GM13977 (cell line): ENCODE measurements at regions not wholly inside any gene's neighbourhood (a gene's known extent, or its start where the extent isn't known, plus 50 kb on each side); places are given as distances from the start of the nearest gene placed in this dataset.
"Not testable (repeated sequence)": the region's sequence is repeated elsewhere in the genome, so short reads cannot be mapped to it uniquely, and the experiment has no call there.

Source experiments
- DNase-seq: peaks from one replicate; pipeline ENCODE4 v3.0.0; 2012; ENCODE audit warnings: low spot score
- in situ Hi-C: fragments of 300-500 bp; cut with MboI; formaldehyde crosslinking; loops from one replicate; pipeline ENCODE4 v1.12.0; 2022; ENCODE audit warnings: low sequenced_read_pairs, low pct_unique_long_range_greater_than_20kb, mixed read lengths, inconsistent platforms; ENCODE audit not compliant: unreplicated experiment
- TF ChIP-seq, protein P1 (sequence below): IDR thresholded peaks from 2 replicates; pipeline ENCODE4 v1.5.1; 2012; ENCODE audit warnings: mild to moderate bottlenecking, control low read depth; ENCODE audit not compliant: insufficient read depth; ENCODE audit errors: extremely low read depth, missing control alignments

DNA sequence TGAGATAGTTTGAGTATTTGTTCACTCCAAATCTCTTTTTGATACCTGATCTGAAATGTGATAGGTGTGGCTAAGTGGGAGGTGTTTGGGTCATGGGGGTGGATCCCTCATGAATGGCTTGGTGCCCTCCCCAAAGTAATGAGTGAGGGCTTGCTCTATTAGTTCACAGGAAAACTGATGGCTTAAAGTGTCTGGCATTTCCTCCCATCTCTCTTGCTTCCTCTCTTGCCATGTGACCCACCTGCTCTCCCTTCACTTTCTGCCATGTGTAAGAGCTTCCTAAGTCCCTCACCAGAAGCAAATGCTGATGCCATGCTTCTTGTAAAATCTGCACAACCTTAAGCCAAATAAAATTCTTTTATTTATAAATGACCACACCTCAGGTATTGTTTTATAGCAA, 61.1 kb downstream of the MAD2L1 start:
- in situ Hi-C loops, result no loop called here
- TF ChIP-seq, protein P1, sequence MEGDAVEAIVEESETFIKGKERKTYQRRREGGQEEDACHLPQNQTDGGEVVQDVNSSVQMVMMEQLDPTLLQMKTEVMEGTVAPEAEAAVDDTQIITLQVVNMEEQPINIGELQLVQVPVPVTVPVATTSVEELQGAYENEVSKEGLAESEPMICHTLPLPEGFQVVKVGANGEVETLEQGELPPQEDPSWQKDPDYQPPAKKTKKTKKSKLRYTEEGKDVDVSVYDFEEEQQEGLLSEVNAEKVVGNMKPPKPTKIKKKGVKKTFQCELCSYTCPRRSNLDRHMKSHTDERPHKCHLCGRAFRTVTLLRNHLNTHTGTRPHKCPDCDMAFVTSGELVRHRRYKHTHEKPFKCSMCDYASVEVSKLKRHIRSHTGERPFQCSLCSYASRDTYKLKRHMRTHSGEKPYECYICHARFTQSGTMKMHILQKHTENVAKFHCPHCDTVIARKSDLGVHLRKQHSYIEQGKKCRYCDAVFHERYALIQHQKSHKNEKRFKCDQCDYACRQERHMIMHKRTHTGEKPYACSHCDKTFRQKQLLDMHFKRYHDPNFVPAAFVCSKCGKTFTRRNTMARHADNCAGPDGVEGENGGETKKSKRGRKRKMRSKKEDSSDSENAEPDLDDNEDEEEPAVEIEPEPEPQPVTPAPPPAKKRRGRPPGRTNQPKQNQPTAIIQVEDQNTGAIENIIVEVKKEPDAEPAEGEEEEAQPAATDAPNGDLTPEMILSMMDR, result no peak
- DNase-seq, result no peak

DNA sequence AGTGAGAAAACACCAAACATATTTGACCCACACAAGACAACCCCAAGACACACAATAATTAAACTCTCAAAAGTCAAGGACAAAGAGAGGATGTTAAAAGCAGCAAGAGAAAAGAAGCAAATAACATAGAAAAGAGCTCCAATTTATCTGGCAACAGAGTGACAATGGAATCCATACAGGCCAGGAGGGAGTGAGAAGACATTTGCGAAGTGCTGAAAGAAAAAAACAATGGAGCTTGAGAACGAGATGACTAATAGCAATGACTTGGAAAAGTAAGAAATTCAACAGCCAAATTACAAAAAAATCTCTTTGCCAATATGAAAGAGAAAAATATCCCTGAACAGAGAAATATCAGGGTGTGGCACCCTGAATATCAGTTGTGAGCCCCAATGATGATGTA, 61.6 kb downstream of the MAD2L1 start:
- in situ Hi-C loops, result no loop called here
- DNase-seq, result no peak
- TF ChIP-seq, protein P1, result no peak

DNA sequence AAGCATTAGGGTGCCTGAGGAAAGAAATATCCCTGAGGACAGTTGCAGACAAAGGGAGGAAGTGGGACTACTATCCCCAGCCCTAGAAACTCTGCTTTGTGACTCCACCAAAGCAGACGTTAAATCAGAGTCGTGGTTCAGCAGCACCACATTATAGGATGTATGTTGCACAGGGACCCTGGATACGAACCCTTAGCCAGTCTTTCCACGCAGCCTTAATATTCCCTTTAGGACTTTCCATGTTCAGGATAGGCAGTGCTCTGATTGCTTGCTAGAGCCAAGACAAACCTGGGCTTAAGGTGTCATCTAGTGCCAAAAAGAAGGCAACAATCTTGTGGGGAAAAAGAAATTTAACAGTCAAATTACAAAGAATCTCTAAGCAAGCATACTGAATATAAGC, 62.6 kb downstream of the MAD2L1 start:
- in situ Hi-C loops, result no loop called here
- TF ChIP-seq, protein P1, result no peak
- no peak for DNase-seq

DNA sequence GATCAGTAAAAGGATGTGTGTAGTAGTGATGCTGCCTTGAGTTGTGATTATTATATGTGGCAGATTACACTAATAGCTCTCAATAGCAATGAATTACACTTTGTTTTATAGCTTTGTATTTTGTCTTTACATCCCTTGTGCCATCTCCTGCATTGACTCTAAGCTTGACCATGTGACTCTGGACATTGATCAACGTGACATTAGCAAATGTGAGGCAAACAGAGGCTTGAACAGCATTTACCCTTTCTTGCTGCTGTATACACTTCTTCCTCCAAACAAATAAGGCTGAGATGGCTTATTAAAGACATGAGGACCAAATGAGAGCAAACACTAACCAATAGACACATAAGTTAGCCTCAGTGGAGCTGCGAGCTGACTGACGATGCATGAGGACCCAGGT, 63.5 kb downstream of the MAD2L1 start:
- TF ChIP-seq, protein P1, result no peak
- DNase-seq, result no peak
- in situ Hi-C loops, result no loop called here

DNA sequence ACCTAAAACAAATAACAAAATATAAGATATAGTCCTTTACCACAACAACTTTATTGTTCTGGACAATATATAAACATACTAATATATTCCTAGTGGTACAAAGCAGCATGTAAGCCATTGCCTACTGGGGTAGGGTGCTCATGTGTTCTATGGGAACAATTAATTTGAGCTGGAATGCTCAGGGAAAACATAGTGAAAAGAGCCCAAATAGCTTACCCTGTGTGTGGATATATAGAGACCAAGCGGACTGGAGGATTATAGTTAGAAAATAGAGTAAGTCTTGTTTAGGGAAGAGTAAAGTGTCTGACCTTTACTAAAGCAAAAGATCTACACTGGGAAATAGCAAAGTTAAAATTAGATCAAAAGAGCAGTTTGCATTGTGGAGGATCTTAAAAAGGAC, 64.8 kb downstream of the MAD2L1 start:
- DNase-seq, result no peak
- TF ChIP-seq, protein P1, result no peak
- in situ Hi-C loops, result no loop called here

DNA sequence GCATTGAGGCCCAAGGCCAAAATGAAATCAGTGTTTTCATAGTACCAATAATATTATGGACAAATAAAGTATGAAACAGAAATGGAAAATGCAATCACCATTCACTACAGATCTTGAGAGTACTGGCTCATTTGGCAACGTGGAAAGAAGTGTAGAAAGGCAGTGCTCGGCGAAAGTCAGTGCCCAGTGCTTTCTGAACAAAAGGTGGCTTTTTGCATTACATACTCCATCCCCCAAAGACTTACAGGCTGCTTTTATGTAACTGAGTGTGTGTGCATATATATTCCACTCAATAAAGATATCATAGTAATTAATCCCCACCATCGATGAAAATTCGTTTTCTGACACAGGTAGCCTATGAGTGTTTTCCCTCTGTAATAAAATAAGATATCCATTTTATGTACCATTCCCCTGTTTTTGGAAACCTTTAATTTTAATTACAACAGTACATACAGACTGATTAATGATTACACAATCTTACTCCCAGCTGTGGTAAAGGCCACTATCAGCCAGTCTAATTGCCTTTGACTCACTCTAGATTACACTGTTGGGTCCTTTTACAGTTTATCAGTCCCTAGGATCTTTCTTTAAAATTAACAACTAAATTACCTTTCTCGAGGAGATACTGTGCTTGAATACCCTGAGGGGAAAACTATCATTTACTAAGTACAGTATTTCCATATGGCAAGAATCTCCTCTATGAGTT, 65.9 kb downstream of the MAD2L1 start:
- in situ Hi-C loops, result no loop called here
- DNase-seq, result no peak
- TF ChIP-seq, protein P1, result no peak

DNA sequence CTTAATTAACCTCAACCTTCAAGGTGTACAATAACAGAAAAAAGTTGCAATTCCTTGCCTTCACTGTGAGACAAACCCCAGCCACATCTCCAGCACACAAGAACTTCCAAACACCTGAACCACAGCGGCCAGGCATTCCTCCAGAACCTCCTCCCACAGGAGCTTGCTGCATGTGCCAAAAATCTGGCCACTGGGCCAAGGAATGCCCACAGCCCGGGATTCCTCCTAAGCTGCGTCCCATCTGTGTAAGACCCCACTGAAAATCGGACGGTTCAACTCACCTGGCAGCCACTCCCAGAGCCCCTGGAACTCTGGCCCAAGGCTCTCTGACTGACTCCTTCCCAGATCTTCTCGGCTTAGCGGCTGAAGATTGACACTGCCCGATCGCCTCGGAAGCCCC, 70.6 kb downstream of the MAD2L1 start:
- DNase-seq, in situ Hi-C loops: not testable (repeated sequence)
